ENCODE measurements at regions not wholly inside any gene's neighbourhood (a gene's known extent, or its start where the extent isn't known, plus 50 kb on each side); places are given as distances from the start of the nearest gene placed in this dataset.
"Not testable (repeated sequence)": the region's sequence is repeated elsewhere in the genome, so short reads cannot be mapped to it uniquely, and the experiment has no call there.

DNA sequence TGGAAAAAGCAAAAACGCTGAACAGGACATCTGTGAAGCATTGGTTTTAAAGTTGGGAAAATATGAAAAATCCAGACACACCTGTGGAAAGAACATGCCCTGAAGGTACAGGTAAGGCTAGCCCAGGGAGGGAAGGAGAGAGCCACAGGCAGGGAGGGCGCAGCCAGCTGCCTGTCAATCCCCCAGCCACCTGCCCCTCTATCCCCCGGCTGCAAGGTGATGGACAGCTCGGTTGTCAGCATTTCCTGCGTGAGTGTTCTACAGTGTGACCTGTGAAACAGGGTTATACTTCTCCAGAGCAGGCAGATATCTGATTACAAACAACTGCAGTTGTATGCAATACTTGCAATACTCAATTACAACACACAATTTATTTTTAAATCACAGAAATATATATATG is 358.1 kb downstream of the SMOC2 start:
- no peak for DNase-seq

DNA sequence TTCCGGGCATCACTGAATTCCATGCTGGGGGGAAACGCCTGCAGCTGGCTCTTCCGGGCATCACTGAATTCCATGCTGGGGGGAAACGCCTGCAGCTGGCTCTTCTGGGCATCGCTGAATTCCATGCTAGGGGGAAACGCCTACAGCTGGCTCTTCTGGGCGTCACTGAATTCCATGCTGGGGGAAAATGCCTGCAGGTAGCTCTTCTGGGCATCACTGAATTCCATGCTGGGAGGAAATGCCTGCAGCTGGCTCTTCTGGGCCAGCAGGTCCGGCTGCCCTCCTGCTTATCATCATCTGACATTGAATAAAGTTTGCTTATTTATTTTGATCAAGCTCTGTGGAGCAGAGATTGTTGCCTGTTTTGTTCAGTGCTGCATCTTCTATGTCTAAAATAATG is 355.1 kb downstream of the SMOC2 start:
- DNase-seq, result no peak

DNA sequence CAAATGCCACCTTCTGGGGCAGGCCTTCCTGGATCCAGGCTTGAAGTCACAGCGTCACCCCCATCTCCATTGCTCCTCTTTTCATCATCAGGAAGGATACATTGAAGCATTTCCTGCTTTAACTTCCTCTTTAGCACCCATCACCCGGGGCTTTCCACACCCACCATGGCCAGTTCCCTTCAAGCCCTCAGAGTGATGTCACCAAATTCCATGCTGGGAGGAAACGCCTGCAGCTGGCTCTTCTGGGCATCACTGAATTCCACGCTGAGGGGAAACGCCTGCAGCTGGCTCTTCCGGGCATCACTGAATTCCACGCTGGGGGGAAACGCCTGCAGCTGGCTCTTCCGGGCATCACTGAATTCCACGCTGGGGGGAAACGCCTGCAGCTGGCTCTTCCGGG is 354.6 kb downstream of the SMOC2 start:
- not testable (repeated sequence) for DNase-seq

DNA sequence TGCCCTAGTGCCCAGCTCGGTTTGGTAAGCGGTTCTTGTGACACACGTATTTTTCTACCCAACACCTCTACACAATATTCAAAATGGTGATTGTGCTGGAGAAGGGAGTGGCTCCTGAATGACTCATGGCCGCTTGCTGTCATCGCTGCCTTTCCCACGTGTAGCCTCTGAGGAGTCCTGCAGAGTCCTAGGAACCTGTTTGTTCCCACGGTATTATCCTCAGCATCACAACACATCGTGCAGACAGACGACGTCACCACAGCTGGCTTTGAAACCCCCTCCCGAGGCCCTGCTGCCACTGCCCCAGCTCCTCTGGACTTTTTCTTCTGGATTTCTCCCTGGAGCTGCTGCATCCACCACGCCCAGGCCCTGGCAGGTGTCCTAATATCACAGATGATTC is 353.5 kb downstream of the SMOC2 start:
- no peak for DNase-seq

DNA sequence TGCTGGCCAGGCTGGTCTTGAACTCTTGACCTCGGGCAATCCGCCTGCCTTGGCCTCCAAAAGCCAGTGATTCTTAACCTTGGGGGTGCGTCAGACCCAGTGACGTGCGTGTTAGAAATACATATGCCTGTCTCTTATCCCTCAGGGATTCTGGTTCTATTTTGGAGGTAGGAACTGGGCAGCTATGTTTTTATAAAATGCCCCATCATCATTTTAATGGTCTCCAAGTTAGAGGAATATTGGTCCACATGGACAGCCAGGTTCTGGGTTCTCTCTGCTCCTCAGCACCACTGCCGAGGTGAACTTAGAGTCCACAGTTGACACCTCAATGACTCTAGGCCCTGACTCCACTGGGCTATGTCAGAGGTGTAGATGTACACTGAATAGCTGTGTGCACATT is 352.7 kb downstream of the SMOC2 start:
- DNase-seq, result no peak

DNA sequence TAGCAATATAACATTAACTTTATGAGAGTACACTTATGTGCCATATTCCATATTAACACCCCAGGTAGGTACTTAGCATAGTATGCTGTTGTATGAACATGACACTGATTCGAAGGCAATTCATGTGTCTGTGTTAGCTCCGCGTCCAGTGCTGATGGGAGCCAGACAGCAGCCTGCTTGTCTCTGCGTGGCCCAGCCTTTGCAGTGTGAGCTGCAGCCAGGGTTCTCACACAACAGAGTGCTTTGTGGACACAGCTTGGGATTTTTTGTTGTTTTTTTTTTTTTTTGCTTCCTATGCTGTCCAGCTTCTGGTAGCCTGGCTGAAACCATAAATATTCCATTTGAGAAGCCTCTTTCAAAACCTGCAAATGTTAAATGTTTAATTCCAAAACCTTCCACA is 350.9 kb downstream of the SMOC2 start:
- no peak for DNase-seq

DNA sequence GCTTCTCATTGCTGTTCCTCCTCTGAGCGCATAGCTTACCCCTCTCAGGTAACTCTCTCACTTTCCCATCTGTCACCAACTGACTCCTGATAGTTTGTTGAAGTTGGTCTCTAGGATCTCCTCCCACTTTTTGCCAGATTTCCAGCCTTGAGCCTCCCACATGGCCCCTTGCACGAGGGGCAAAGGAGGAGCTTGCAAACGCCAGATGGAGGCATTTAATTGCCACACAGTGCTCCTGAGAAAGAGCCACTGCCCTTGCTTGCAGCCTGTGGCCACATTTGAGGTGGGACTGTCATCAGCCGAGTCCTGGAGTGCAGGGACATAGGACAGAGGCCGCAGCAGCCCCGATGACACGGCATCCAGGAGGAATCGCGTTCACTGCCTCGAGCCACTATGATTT is 348.7 kb downstream of the SMOC2 start:
- DNase-seq, result no peak

DNA sequence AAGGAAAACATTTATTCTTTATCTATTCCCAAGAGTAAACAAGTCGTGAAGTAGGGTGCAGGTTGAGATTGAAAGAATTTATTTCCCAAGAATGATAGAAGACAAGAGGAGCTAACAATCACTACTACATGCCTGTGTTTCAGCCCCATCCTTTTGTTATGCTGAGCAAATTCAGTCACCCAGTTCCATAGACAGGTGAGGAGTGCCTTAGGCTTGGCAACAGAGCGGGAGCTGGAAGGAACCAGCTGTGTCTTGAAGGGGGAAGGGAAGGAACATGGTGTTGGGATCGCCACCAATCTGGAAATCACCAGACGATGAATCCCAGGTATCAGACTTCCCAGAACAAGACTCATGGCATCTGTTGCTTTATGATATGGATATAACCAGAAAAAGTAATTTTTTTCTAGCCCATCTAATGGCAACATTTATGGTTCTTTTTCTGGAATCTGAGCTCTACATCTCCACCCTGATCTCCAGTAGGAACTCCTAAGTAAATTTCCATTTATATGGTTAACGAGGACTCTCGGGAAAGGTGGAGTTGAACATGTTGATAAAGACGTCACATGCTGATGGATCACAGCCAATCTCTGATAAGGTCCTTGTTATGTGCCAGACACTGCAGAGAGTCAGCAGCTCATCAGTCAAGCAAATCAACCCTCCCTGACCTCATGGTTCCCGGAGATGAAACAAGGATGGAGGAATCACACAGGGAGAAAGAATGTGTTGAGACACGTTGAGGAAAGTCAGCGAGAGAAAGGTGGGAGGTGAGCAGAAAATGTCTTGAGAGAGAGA is 344.9 kb downstream of the SMOC2 start:
- no peak for DNase-seq

DNA sequence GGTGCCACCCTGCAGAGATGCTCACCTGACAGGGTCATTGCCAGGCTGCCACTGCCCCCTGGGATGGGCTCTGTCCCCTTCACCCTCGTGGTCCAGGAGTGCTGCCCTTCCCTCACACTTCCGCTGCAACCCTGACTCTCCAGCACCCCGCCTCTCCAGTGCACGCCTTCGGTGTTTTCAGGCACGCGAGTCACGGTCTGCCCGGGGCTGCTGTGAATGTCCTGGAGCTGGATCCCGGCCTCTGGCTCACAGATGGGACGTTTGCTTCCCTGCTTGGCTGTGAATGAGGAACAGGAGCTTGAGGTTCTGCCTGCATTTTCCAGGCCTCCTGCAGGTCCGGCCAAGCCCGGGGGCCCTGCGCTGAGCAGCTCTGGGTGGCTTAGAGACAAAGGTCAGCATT is 343.4 kb downstream of the SMOC2 start:
- no peak for DNase-seq

DNA sequence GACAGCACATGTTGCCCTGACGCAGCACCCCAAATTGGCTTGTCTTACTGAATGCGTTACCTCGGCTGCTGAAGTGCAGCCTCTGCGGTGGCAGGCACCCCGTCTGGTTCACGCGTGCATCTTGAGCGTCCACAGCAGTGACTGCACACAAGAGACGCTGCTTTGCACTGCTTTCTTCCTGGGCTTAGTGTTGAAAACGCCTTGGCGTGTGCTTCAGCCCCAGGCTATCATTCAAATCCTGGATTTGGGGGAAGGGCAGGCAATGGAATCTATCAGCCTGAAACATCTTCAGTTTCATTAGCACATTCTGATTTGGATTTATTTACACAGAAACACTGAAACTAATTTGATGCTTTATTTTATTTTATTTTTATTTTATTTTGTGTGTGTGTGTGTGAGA is 342.7 kb downstream of the SMOC2 start:
- DNase-seq, result no peak

DNA sequence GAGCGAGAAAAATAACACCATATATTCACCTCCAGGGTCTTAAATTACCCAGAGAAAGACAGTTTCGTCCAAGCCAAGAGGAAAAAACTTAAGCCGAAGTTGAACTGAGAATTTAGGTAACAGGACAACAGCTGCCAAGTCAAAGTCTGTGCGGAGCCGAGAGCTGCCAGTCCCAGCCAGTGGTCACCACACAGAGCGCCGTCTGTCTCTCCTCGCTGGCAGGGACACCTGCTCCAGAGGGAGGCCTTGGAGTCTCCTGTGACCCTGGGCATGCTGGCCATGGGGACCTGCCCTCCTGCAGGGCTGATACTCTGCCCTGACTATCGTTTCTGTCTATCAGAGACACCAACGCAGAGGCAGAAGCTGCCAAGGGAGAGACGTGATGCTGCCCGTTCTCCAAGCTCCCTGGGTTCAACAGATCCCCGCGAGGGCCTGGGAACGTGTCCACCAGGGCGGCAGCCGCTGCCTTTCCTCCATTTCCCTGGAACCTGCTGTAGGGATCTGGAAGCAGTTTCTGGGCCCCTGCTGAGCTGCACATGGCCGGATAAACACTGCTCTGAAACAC is 341.3 kb downstream of the SMOC2 start:
- DNase-seq, result no peak

DNA sequence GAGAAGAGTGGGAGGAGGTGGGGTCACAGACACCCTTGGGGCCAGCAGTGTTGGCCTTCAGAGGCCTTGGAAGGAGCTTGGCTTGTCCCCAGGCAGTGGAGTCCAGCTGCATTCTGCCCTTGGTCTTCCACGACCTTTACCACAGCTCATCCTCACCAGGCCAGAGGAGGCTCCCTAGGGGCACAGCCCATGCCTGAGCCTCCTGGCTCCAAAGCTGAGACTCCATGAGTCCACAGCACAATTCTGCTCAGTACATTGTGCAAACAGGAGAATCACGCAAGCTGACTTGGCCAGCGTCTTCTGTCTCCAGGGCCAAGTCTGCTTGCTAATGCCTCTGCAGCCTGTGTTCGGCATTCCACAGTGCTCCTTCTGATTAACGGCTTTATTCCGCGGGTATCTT is 337.2 kb downstream of the SMOC2 start:
- DNase-seq, result no peak

DNA sequence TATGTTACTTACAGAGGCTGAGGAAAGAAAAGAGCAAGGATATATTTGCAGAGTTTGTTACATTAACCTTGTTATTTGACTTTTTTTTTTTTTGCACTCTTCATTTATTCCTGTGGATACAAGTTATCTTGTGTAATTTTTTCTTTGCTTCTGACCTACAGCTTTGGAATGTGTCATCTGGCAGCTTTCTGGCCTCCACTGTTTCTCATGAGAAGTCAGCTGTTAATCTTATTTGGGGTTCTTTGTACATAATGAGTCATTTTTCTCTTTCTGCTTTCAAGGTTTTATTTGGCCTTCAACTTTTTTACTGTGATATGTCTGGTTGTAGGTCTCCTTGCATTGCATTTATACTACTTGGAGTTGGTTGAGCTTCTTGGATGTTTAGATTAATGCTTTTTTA is 333.4 kb downstream of the SMOC2 start:
- no peak for DNase-seq

DNA sequence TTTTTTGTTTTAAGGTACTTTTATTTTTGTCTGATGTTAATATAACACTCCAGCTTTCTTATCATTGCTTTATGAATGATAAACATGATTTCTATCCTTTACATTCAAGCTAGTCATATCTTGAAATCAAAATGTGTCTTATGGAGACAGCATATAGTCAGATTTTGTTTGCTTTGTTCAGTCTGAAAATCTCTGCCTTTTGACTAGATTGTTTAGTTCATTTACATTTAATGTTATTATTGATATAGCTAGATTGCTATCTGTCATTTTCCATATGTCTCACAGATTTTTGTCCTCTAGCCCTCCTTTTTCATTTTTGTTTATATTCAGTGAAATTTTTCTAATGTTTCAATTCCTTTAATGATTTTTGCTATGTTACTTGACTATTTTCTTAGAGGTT is 332.8 kb downstream of the SMOC2 start:
- no peak for DNase-seq

DNA sequence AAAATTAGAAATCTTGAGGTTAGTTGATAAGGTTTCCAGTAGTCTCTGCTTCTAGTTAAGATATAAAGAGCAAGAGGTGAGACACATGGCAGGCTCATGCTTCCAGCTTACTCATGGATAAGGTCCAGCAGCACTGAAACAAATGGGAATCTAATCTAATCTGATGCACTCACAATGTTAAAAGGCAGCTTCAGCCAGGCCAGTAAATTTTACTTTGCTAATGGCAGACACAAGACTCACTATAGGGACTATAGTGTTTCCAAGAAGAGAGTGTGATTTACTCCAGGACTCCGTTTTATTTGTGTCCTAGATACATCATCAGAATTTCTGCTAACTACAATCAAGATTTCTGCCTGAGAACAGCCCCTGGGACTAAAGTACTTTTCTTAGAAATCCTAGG is 324.8 kb downstream of the SMOC2 start:
- no peak for DNase-seq

DNA sequence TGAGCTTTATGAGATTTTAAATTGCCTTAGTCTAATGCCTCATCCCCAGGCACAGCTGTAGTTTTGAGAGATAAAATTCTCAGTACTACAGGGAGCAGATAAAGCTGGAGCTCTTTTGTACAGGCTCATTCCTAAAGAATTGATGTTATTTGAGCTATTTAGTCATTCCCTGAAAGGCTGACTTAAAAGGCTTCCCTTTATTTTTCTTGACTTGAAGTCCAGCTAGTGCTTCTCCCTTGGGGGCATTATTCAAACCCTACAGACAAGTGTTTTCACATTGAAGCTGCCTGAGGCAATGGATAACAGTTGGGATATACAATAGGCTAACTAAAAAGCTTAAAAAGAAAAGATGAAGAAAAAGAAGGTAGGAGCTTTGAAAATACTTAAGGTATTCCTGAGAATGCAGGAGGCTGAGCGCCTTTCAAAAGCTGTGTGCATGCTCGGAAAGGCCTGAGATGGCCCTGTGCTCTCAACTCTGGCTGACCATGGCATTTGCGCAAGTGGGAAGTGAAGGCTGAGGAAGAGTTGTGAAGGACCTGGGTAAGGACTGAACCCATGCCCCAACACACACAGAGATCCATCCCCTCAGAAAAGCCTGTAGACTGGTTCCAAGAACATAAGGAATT is 315.1 kb downstream of the SMOC2 start:
- DNase-seq, result no peak

DNA sequence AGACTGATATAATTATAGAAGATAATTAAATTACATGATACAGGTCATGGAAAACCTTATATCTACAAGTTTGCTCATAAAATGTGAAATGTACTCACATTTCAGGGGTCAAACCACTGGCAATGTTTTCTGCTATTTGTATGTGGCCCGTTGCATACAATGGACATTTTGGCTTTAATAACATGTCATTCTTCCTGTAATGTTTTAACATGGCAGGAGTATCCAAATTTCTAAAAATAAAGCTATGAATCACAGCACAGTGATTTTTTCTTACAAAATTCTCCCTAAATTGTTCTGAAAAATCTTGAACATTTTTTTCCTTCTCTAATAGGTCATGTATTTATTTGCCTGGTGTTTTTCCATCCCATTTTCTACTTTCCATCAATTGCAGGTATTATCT is 305.7 kb downstream of the SMOC2 start:
- no peak for DNase-seq

DNA sequence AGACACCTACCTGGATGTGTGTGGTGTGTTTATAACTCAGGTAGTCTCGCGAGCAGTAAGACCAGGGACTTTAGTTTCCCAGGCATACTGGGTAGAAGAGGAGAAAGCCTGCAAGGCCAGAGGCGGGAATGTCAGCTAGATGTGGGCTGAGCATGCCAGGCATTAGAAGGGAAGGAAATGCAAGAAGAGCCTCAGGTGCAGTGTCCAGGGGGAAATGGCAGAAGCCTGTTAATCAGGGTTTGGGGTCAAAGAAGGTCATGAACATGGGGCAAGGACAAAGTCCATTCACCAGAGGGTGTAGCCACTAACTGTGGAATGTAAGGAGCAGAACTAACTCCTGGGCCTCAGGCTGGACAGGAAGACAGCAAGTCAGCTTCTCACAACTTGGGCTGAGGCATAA is 305.0 kb downstream of the SMOC2 start:
- no peak for DNase-seq

DNA sequence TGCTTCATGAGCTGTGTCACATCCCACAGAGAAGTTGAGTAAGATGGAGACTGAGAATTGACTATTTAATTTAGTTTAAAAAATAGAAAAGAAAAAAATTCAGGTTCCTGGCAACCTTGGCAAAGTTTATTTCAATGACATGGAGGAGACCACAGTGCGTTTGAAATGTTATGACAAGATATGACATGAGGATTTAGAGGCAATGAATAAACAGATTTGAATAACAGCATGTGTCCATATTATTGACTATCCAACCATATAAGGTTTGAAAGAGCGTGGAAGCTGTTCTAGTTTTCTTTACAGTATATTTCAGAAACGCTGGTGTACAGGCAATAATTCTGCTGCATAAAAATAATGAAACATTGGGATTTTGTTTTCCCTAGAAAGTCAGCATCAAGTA is 303.9 kb downstream of the SMOC2 start:
- DNase-seq, result no peak

DNA sequence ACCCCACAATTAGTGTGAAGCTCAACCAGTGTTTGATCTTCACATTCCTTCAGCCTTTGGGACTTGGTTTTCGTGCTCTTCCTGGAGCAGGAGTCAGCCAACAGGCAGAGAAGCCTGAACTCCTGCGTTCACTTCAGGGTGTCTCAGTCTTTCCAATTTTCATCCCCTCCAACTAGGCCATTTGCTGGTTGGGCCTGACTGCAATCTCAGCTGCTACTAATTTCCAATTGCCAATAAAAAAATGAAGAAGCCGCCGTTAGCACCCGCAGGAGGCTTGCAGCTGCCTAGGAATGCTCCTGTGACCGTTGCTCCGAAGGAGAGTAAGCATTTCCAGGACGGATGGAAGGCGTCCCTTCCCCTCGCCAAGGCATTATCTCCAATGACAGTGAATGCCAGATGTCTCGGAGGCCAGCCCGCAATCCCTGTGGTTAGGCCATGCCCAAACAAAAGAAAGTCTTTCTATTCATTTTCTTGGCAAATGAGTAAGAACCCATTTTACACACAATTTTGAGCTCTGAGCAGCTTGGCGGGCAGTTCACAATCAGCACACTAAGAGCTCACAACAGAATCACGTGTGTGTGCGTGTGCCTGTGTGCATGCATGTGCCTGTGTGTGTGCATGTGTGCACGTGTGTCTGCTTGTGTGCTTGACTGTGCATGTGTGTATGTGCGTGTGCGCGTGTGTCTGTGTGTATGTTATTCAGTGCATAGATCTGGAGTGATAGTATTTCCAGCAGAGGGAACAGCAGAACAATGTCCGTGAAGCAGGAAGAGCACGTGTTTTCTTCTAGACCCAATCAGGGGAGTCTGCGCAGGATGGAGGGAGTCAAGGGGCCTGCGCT is 301.2 kb downstream of the SMOC2 start:
- DNase-seq, result no peak

DNA sequence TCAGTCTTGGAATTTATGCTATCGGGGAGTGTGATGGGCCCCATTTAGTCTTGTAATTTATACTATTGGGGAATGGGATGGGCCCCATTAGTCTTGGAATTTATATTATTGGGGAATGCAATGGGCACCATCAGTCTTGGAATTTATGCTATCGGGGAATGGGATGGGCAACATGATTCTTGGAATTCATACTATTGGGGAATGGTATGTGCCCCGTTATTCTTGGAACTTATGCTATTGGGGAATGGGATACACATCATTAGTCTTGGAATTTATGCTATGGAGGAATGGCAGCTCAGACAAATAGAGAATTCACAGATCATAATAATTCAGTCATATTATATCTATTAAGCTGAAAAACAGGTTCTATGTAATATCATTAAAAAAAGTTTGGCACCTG is 300.3 kb downstream of the SMOC2 start:
- DNase-seq, result no peak

DNA sequence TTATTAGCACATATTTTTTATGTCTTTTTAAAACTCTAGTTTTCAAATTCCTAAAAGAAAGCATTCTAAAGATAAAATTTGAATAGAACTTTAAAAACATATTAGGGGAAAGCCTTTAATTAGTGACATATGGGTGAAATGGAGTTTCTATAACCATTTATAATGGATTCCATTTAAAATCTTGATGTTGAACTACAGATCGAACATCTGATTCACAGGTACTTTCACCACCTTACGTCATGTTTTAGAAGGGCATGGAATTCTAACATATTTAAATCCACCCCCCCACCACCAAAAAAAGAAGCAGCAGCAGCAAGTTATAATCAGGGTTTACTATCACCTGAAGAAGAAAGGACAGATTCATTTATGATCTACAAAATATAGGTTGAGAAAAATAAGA is 298.4 kb downstream of the SMOC2 start:
- DNase-seq, result no peak

DNA sequence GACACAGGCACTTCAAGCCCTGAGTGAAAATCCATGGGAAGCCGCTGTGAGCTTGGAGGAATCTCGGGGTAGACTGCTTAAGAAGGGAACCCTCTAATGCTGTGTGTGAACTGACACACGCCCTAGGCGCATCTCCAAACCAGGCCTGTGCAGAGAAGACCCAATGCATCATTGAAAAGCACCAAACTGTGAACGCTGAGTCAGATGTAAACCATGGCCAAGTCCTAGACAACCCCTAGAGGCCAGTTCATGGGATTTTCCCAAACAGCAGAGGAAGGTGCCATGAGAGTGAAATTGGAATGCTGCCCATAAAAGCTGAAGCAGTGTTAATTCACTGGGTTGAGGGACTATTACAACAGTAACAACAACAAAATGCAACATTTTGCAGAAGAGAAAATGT is 296.5 kb downstream of the SMOC2 start:
- DNase-seq, result no peak

DNA sequence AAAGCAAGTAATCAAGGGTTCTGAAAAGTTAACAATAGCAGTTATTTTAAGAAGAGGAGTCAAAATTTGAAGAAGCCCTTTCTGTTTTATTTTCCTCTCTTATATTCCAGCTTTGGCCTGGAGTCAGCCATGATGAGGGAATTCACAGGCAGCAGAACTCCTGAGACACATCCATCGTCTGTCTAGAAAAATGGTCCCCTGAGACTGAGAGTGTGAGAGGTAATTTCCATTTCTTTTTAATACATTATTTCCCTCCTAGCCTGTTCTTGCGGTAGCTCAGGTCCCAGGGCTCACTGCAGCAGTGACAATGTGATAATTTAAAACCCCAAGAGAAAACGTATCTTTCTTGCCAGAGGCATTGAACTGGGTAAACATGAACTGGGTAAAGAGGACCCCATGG is 296.0 kb downstream of the SMOC2 start:
- DNase-seq, result no peak

All from stimulated activated naive CD4-positive, alpha-beta T cell (primary cell).